ENCODE measurements at regions not wholly inside any gene's neighbourhood (a gene's known extent, or its start where the extent isn't known, plus 50 kb on each side); places are given as distances from the start of the nearest gene placed in this dataset.

DNA sequence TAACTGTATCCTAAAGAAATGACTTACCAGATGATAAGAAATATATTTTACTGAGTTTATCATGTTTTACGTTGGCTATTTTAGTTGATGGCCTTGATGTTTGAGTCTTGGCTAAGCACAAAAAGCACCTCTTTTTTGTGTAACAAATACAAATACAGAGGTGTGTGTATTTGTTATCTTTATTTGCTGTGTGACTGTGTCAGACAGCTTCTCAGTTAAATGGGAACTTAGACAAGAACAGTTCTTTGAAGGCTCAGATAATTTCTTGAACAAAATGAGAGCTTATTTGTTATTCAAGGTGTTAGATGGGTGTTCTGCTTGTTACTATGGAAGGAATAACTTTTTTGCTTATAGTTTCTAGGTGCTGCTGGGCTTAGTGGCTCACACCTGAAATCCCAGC lies 95.4 kb downstream of the RPS12 start:
- 87 to 90% (median 89%) methylated on average over 1 of the region's 1 CpG for WGBS, 5 donors
- H3K27ac ChIP-seq = no peak overlapping the region
- no peak overlapping the region for H3K4me3 ChIP-seq
- H3K27me3 ChIP-seq (replicated peaks in 1 of 7) = no peaks in the 10 kb centered on the region
- no peak for TF ChIP-seq POLR2A (IDR thresholded peaks at IDR 0.05)
- TF ChIP-seq POLR2AphosphoS5 (IDR thresholded peaks at IDR 0.05) = no peak
- no peak for TF ChIP-seq CTCF (IDR thresholded peaks at IDR 0.05 in 8 of 11, conservative IDR thresholded peaks at IDR 0.05 in 3 of 11)
- intact Hi-C loops (cut with DNase I; ENCODE audit: low total_unique reads) = no loop called here
- H3K9me3 ChIP-seq = no peaks in the 10 kb centered on the region
- no peaks in the 10 kb centered on the region for H3K4me1 ChIP-seq
- H3K36me3 ChIP-seq = no peaks in the 10 kb centered on the region
- no peak for DNase-seq

GRCh38 chr6:132910759-132911158 lies 96.4 kb downstream of the RPS12 start:
- no peaks in the 10 kb centered on the region for H3K36me3 ChIP-seq
- no peak for TF ChIP-seq POLR2A (IDR thresholded peaks at IDR 0.05)
- TF ChIP-seq POLR2AphosphoS5 (IDR thresholded peaks at IDR 0.05) = no peak
- no peak for TF ChIP-seq CTCF (IDR thresholded peaks at IDR 0.05 in 8 of 11, conservative IDR thresholded peaks at IDR 0.05 in 3 of 11)
- no peak overlapping the region for H3K27ac ChIP-seq
- no peak overlapping the region for H3K4me3 ChIP-seq
- no peaks in the 10 kb centered on the region for H3K4me1 ChIP-seq
- intact Hi-C loops (cut with DNase I; ENCODE audit: low total_unique reads) = no loop called here
- H3K9me3 ChIP-seq = no peaks in the 10 kb centered on the region
- WGBS, 5 donors = 40 to 57% (median 45%) methylated on average over 2 of the region's 2 CpGs
- no peak for DNase-seq
- H3K27me3 ChIP-seq (replicated peaks in 1 of 7) = no peaks in the 10 kb centered on the region

DNA sequence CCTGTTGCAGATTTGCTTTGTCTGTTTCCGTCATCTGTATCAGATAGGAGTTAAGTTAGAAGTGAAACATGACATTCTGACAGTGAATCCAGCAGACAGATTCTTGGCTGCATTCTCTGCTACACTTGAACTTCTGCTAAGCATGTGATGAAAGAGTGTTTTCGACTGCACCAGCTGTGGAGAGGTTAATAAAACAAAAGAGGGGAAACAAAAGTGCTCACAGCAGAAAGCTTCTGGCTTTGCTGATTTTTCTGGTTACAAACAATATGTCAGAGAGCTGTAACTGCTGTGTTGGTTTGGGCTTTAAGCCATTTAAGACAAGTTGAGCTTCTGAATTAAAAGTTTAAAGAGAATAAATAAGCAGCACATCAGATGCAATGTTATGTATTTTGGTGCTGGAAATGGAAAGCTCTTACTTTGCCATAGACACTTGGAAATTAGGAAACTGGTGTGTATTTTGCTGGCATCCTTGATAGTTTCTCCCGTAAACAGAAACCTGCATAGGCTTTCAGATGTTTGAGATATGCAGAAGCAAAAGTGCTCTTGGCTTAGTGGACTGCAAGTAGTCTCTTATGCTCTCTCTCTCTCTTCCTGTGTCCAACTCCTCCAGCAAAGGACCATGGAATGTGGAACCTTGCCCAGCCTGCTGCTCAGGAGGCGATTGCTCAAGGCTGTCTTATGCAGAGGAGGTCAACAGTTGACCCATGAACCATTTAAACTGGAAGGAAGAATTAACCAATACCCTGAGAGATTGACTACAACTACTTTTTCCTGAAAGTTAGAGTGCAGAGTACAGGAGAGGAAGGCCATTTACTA lies 104.9 kb downstream of the RPS12 start:
- no peak overlapping the region for H3K4me3 ChIP-seq
- no peaks in the 10 kb centered on the region for H3K36me3 ChIP-seq
- TF ChIP-seq CTCF (IDR thresholded peaks at IDR 0.05 in 8 of 11, conservative IDR thresholded peaks at IDR 0.05 in 3 of 11) (no peak), POLR2AphosphoS5 (IDR thresholded peaks at IDR 0.05) (peak in 1 of 3 donors; percentile 24)
- 27 to 51% (median 36%) methylated on average over 4 of the region's 4 CpGs for WGBS, 5 donors
- H3K4me1 ChIP-seq = peaks cover 0 to 12% (median 4%) of the 10 kb centered on the region in 6 donors
- peak overlapping the region in 5 of 8 donors; percentile 1 to 54 (median 5) for H3K27ac ChIP-seq
- intact Hi-C loops (cut with DNase I; ENCODE audit: low total_unique reads) = no loop called here
- no peaks in the 10 kb centered on the region for H3K27me3 ChIP-seq (replicated peaks in 1 of 7)
- no peaks in the 10 kb centered on the region for H3K9me3 ChIP-seq
- no peak for DNase-seq

GRCh38 chr6:132927713-132928112 lies 113.3 kb downstream of the RPS12 start:
- Histone ChIP-seq H3K36me3 (no peaks in the 10 kb centered on the region), H3K27me3 (replicated peaks in 1 of 7) (peaks cover 0 to 18% (median 0%) of the 10 kb centered on the region in 7 donors), H3K4me1 (no peaks in the 10 kb centered on the region), H3K4me3 (no peak overlapping the region), H3K9me3 (no peaks in the 10 kb centered on the region), H3K27ac (no peak overlapping the region)
- 78 to 95% (median 85%) methylated on average over 4 of the region's 4 CpGs for WGBS, 5 donors
- TF ChIP-seq CTCF (IDR thresholded peaks at IDR 0.05 in 8 of 11, conservative IDR thresholded peaks at IDR 0.05 in 3 of 11) (no peak), POLR2A (IDR thresholded peaks at IDR 0.05) (no peak), POLR2AphosphoS5 (IDR thresholded peaks at IDR 0.05) (no peak)
- intact Hi-C loops (cut with DNase I; ENCODE audit: low total_unique reads) = no loop called here
- no peak for DNase-seq

All from spleen (tissue), 11 donors.